Activated naive CD4-positive, alpha-beta T cell treated with anti-CD3 and anti-CD28 coated beads for 36 hours (primary cell): ENCODE measurements at regions not wholly inside any gene's neighbourhood (a gene's known extent, or its start where the extent isn't known, plus 50 kb on each side); places are given as distances from the start of the nearest gene placed in this dataset.
"Not testable (repeated sequence)": the region's sequence is repeated elsewhere in the genome, so short reads cannot be mapped to it uniquely, and the experiment has no call there.

ENCODE experiments used
- CTCF ChIA-PET: fragments of 350-600 bp; sonication (Branson Sonifier 250); formaldehyde crosslinking; loops from one replicate; lab custom pipeline; 2021; ENCODE audit warnings: antibody characterized with exemption; lab: Charles Lee
- DNase-seq: peaks from one replicate; pipeline ENCODE4 v3.0.0-alpha.2; 2020
- H3K27ac Mint-ChIP-seq: one replicate; pipeline ENCODE4 v1.8.0; 2021; ENCODE audit warnings: mild to moderate bottlenecking, mixed read lengths
- H3K27me3 Mint-ChIP-seq: one replicate; pipeline ENCODE4 v1.8.0; 2021; ENCODE audit warnings: low read depth, mixed read lengths
- H3K36me3 Mint-ChIP-seq: one replicate; pipeline ENCODE4 v1.8.0; 2021; ENCODE audit warnings: low read depth, mixed read lengths
- H3K4me1 Mint-ChIP-seq: one replicate; pipeline ENCODE4 v1.8.0; 2021; ENCODE audit warnings: low read depth, mixed read lengths
- H3K4me3 Mint-ChIP-seq: one replicate; pipeline ENCODE4 v1.8.0; 2021; ENCODE audit warnings: mild to moderate bottlenecking, moderate library complexity, mixed read lengths
- H3K9me3 Mint-ChIP-seq: one replicate; pipeline ENCODE4 v1.8.0; 2021; ENCODE audit warnings: mixed read lengths
- intact Hi-C: fragments of 100-400 bp; cut with micrococcal nuclease; formaldehyde crosslinking; loops from one replicate; pipeline ENCODE4 v1.15.1; 2023

DNA sequence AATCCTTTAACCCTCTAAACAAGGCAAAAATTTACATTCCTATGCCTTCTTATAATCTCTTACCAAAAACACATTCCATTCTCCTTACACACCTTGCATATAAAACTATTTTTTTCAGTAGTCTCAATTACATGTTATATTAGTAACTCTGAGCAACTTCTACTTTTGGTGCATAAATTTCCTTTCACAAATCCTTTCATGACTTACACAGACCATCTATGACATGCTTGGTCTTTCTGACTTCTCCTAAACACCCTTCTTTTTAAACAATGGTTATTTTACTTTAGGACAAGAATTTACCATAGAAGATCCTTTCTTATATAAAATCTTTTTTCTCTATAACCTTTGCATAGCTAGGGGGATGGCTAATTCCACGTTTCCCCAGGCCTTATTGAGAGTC, 208.0 kb upstream of the ARRDC3 start:
- Mint-ChIP-seq H3K4me1 (no peaks in the 10 kb centered on the region), H3K9me3 (peaks cover 17% of the 10 kb centered on the region), H3K27me3 (no peaks in the 10 kb centered on the region), H3K4me3 (no peak overlapping the region), H3K27ac (no peak overlapping the region), H3K36me3 (peaks cover 3% of the 10 kb centered on the region)
- intact Hi-C loops = no loop called here
- no peak for DNase-seq
- CTCF ChIA-PET = no interaction called here

- CTCF ChIA-PET = no interaction called here
- DNase-seq = no peak
- H3K4me1 Mint-ChIP-seq = no peaks in the 10 kb centered on the region
- peaks cover 3% of the 10 kb centered on the region for H3K36me3 Mint-ChIP-seq
- intact Hi-C loops = no loop called here
- H3K4me3 Mint-ChIP-seq = no peak overlapping the region
- no peaks in the 10 kb centered on the region for H3K27me3 Mint-ChIP-seq
- H3K27ac Mint-ChIP-seq = no peak overlapping the region
- H3K9me3 Mint-ChIP-seq = peaks cover 7% of the 10 kb centered on the region
Measured at GRCh38 chr5:91586232-91586631, 203.1 kb upstream of the ARRDC3 start.

GRCh38 chr5:91584352-91584751, 201.2 kb upstream of the ARRDC3 start:
- Mint-ChIP-seq H3K27me3 (no peaks in the 10 kb centered on the region), H3K27ac (no peak overlapping the region), H3K4me3 (no peak overlapping the region), H3K9me3 (peaks cover 2% of the 10 kb centered on the region), H3K4me1 (no peaks in the 10 kb centered on the region), H3K36me3 (no peaks in the 10 kb centered on the region)
- CTCF ChIA-PET = no interaction called here
- no peak for DNase-seq
- intact Hi-C loops = no loop called here

DNA sequence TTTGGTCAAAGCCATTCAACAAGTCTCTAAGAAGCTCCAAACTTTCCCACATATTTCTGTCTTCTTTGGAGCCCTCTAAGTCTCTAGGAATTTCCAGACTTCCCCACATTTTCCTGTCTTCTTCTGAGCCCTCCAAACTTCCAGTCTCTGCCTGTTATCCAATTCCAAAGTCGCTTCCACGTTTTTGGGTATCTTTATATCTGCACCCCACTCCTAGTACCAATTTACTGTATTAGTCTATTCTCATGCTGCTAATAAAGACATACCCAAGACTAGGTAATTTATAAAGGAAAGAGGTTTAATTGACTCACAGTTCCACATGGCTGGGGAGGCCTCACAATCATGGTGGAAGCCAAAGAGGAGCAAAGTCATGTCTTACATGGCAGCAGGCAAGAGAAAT, 182.9 kb upstream of the ARRDC3 start:
- H3K27me3 Mint-ChIP-seq, intact Hi-C loops, H3K36me3 Mint-ChIP-seq, H3K4me1 Mint-ChIP-seq, H3K27ac Mint-ChIP-seq, CTCF ChIA-PET, H3K4me3 Mint-ChIP-seq, DNase-seq: not testable (repeated sequence)
- peaks cover 39% of the 10 kb centered on the region for H3K9me3 Mint-ChIP-seq

DNA sequence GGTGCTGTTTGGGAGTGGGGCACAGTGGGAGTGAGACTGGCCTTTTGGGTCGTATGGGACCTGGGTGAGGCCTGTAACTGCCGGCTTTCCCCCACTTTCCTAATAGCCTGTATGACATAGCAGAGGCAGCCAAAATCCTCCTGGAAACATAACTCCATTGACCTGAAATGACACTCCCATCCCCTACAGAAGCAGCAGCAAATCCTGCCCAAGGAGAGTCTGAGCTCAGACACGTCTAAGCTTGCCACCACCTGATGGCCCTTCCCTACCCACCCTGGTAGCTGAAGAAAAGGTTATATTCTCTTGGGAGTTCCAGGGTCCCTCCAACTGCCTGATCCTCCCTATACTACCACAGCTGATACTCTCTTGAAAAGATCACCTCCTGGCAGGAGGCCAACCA, 179.8 kb upstream of the ARRDC3 start:
- Mint-ChIP-seq H3K27me3 (no peaks in the 10 kb centered on the region), H3K4me1 (no peaks in the 10 kb centered on the region), H3K4me3 (no peak overlapping the region), H3K36me3 (peaks cover 1% of the 10 kb centered on the region), H3K9me3 (peaks cover 39% of the 10 kb centered on the region), H3K27ac (no peak overlapping the region)
- DNase-seq = no peak
- intact Hi-C loops = no loop called here
- CTCF ChIA-PET = no interaction called here

DNA sequence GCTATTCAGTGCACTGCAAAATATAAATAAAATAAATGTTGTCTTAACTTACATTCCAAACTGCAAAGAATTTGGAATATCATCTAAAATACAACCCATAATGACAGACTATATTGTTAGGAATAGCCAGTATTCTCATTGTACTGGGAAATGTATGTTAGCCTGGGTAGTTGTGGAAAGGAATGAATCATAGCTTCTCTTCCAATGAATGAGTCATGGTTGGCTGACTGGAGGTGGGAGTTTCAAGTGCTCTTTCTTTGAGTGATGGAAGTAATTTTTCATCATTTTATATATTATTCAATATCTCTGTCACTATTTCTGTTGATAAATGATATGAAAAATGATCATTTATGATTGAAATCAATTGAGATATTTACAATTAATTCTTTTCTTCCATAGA, 158.6 kb upstream of the ARRDC3 start:
- DNase-seq = no peak
- peaks cover 2% of the 10 kb centered on the region for H3K4me1 Mint-ChIP-seq
- H3K4me3 Mint-ChIP-seq = no peak overlapping the region
- H3K9me3 Mint-ChIP-seq = no peaks in the 10 kb centered on the region
- no peaks in the 10 kb centered on the region for H3K36me3 Mint-ChIP-seq
- intact Hi-C loops = no loop called here
- H3K27me3 Mint-ChIP-seq = peaks cover 3% of the 10 kb centered on the region
- CTCF ChIA-PET = no interaction called here
- no peak overlapping the region for H3K27ac Mint-ChIP-seq

- Mint-ChIP-seq H3K4me3 (no peak overlapping the region), H3K27me3 (peaks cover 3% of the 10 kb centered on the region), H3K9me3 (no peaks in the 10 kb centered on the region), H3K27ac (no peak overlapping the region), H3K4me1 (peaks cover 5% of the 10 kb centered on the region), H3K36me3 (no peaks in the 10 kb centered on the region)
- CTCF ChIA-PET = no interaction called here
- intact Hi-C loops = no loop called here
- DNase-seq = no peak
Measured at GRCh38 chr5:91538179-91538578, 155.1 kb upstream of the ARRDC3 start.

GRCh38 chr5:91535499-91535898, 152.4 kb upstream of the ARRDC3 start:
- Mint-ChIP-seq H3K9me3 (no peaks in the 10 kb centered on the region), H3K4me1 (peaks cover 3% of the 10 kb centered on the region), H3K36me3 (no peaks in the 10 kb centered on the region), H3K27ac (no peak overlapping the region), H3K27me3 (no peaks in the 10 kb centered on the region), H3K4me3 (no peak overlapping the region)
- intact Hi-C loops = no loop called here
- no peak for DNase-seq
- CTCF ChIA-PET = interaction anchor here (0.6 kb wide), 1 partner anchor 1270 kb away, joined by 3 read pairs; no protein-coding TSS in a partner anchor

- peaks cover 3% of the 10 kb centered on the region for H3K4me1 Mint-ChIP-seq
- CTCF ChIA-PET = no interaction called here
- peaks cover 1% of the 10 kb centered on the region for H3K9me3 Mint-ChIP-seq
- no peak overlapping the region for H3K4me3 Mint-ChIP-seq
- intact Hi-C loops = no loop called here
- no peaks in the 10 kb centered on the region for H3K36me3 Mint-ChIP-seq
- H3K27me3 Mint-ChIP-seq = no peaks in the 10 kb centered on the region
- DNase-seq = no peak
- H3K27ac Mint-ChIP-seq = no peak overlapping the region
Measured at GRCh38 chr5:91534332-91534731, 151.2 kb upstream of the ARRDC3 start.

DNA sequence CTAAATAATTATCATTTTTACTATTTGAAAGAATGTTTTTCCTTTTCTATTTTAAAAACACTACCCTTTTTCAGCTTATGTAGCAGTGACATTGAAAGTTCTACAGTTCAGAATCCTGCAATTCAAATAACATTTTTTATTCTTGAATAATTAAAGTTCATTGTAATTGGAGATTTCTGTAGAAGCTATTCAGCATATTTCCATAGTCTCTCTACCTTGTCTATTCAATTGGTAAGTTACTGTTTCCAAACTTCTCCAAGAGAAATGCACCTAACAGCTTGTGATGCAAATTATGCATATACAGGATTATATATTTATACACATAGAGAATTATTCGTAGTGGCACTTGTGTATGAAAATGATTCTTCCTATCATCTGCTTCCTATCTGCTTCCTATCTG, 149.7 kb upstream of the ARRDC3 start:
- Mint-ChIP-seq H3K27me3 (no peaks in the 10 kb centered on the region), H3K9me3 (peaks cover 4% of the 10 kb centered on the region), H3K36me3 (no peaks in the 10 kb centered on the region), H3K27ac (no peak overlapping the region), H3K4me3 (no peak overlapping the region), H3K4me1 (peaks cover 3% of the 10 kb centered on the region)
- CTCF ChIA-PET = interaction anchor here (0.7 kb wide), 1 partner anchor 627 kb away, joined by 3 read pairs; no protein-coding TSS in a partner anchor
- no peak for DNase-seq
- intact Hi-C loops = no loop called here

- Mint-ChIP-seq H3K4me3 (no peak overlapping the region), H3K9me3 (peaks cover 4% of the 10 kb centered on the region), H3K4me1 (peaks cover 3% of the 10 kb centered on the region), H3K27me3 (no peaks in the 10 kb centered on the region), H3K27ac (no peak overlapping the region), H3K36me3 (no peaks in the 10 kb centered on the region)
- intact Hi-C loops = no loop called here
- CTCF ChIA-PET = interaction anchor here (0.7 kb wide), 1 partner anchor 627 kb away, joined by 3 read pairs; no protein-coding TSS in a partner anchor
- no peak for DNase-seq
Measured at GRCh38 chr5:91532281-91532680, 149.2 kb upstream of the ARRDC3 start.

DNA sequence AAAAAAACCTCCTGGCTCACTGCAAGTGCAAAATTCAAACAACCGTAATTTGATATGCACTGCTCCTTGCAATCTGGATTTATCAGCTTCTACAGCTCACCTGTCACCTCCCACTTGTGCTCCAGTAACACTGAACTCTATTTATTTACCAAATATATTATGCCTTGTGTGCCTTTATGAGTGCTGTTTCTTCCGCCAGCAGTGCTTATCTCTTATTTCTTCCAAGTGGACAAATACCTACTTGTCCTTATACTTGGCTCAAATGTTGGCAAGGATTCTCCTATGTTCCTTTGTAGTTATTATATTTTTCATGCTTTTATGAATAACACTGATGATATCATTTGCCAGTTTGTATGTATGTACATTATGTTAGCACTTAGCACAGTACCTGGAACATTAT, 145.7 kb upstream of the ARRDC3 start:
- DNase-seq = no peak
- H3K27me3 Mint-ChIP-seq = no peaks in the 10 kb centered on the region
- H3K27ac Mint-ChIP-seq = no peak overlapping the region
- intact Hi-C loops = no loop called here
- no peaks in the 10 kb centered on the region for H3K4me1 Mint-ChIP-seq
- H3K9me3 Mint-ChIP-seq = peaks cover 4% of the 10 kb centered on the region
- CTCF ChIA-PET = no interaction called here
- no peaks in the 10 kb centered on the region for H3K36me3 Mint-ChIP-seq
- H3K4me3 Mint-ChIP-seq = no peak overlapping the region

GRCh38 chr5:91521785-91522184, 138.7 kb upstream of the ARRDC3 start:
- CTCF ChIA-PET = interaction anchor here (0.5 kb wide), 1 partner anchor 1521 kb away, joined by 3 read pairs; no protein-coding TSS in a partner anchor
- intact Hi-C loops = no loop called here
- H3K9me3 Mint-ChIP-seq = no peaks in the 10 kb centered on the region
- H3K27me3 Mint-ChIP-seq = no peaks in the 10 kb centered on the region
- H3K27ac Mint-ChIP-seq = no peak overlapping the region
- DNase-seq = no peak
- peaks cover 4% of the 10 kb centered on the region for H3K4me1 Mint-ChIP-seq
- no peak overlapping the region for H3K4me3 Mint-ChIP-seq
- no peaks in the 10 kb centered on the region for H3K36me3 Mint-ChIP-seq
